ENCODE measurements at regions not wholly inside any gene's neighbourhood (a gene's known extent, or its start where the extent isn't known, plus 50 kb on each side); places are given as distances from the start of the nearest gene placed in this dataset.
"Not testable (repeated sequence)": the region's sequence is repeated elsewhere in the genome, so short reads cannot be mapped to it uniquely, and the experiment has no call there.

GRCh38 chrX:3807906-3808305 is 94.5 kb upstream of the PRKX start:
- Histone ChIP-seq H3K9ac (no peak overlapping the region), H3K4me3 (IDR thresholded peaks at IDR 0.05; ENCODE audit: insufficient read depth, low read depth, low read length) (no peak overlapping the region), H3K27ac (no peak overlapping the region), H3K27me3 (ENCODE audit: insufficient read depth, low read depth) (no peaks in the 10 kb centered on the region), H2AFZ (ENCODE audit: low read depth) (no peak overlapping the region), H3K79me2 (ENCODE audit: insufficient read depth, low read depth) (no peaks in the 10 kb centered on the region), H4K20me1 (ENCODE audit: insufficient read depth) (no peaks in the 10 kb centered on the region), H3K4me1 (ENCODE audit: low read depth, poor library complexity, severe bottlenecking) (peaks cover 16% of the 10 kb centered on the region), H3K36me3 (ENCODE audit: insufficient read depth) (no peaks in the 10 kb centered on the region), H3K4me2 (no peak overlapping the region)
- TF ChIP-seq CTCF (conservative IDR thresholded peaks at IDR 0.05; ENCODE audit: low read depth, low read length) = no peak

GRCh38 chrX:3806630-3807029 is 93.2 kb upstream of the PRKX start:
- H3K4me3 ChIP-seq (IDR thresholded peaks at IDR 0.05; ENCODE audit: insufficient read depth, low read depth, low read length) = no peak overlapping the region
- TF ChIP-seq CTCF (conservative IDR thresholded peaks at IDR 0.05; ENCODE audit: low read depth, low read length) = no peak
- H3K4me2 ChIP-seq = no peak overlapping the region
- no peak overlapping the region for H3K9ac ChIP-seq
- H3K27me3 ChIP-seq (ENCODE audit: insufficient read depth, low read depth) = no peaks in the 10 kb centered on the region
- no peak overlapping the region for H2AFZ ChIP-seq (ENCODE audit: low read depth)
- no peaks in the 10 kb centered on the region for H3K36me3 ChIP-seq (ENCODE audit: insufficient read depth)
- H3K79me2 ChIP-seq (ENCODE audit: insufficient read depth, low read depth) = no peaks in the 10 kb centered on the region
- H3K4me1 ChIP-seq (ENCODE audit: low read depth, poor library complexity, severe bottlenecking) = peaks cover 8% of the 10 kb centered on the region
- H3K27ac ChIP-seq = no peak overlapping the region
- H4K20me1 ChIP-seq (ENCODE audit: insufficient read depth) = no peaks in the 10 kb centered on the region

GRCh38 chrX:3803713-3804112 is 90.3 kb upstream of the PRKX start:
- Histone ChIP-seq H3K36me3 (ENCODE audit: insufficient read depth) (no peaks in the 10 kb centered on the region), H3K4me1 (ENCODE audit: low read depth, poor library complexity, severe bottlenecking) (no peaks in the 10 kb centered on the region), H3K4me3 (IDR thresholded peaks at IDR 0.05; ENCODE audit: insufficient read depth, low read depth, low read length) (no peak overlapping the region), H3K9ac (no peak overlapping the region), H3K4me2 (no peak overlapping the region), H3K27ac (no peak overlapping the region), H3K27me3 (ENCODE audit: insufficient read depth, low read depth) (no peaks in the 10 kb centered on the region), H2AFZ (ENCODE audit: low read depth) (no peak overlapping the region), H4K20me1 (ENCODE audit: insufficient read depth) (no peaks in the 10 kb centered on the region), H3K79me2 (ENCODE audit: insufficient read depth, low read depth) (no peaks in the 10 kb centered on the region)
- no peak for TF ChIP-seq CTCF (conservative IDR thresholded peaks at IDR 0.05; ENCODE audit: low read depth, low read length)

GRCh38 chrX:3803305-3803704 is 89.9 kb upstream of the PRKX start:
- Histone ChIP-seq H3K27ac (no peak overlapping the region), H3K4me3 (IDR thresholded peaks at IDR 0.05; ENCODE audit: insufficient read depth, low read depth, low read length) (no peak overlapping the region), H3K27me3 (ENCODE audit: insufficient read depth, low read depth) (no peaks in the 10 kb centered on the region), H2AFZ (ENCODE audit: low read depth) (no peak overlapping the region), H3K79me2 (ENCODE audit: insufficient read depth, low read depth) (no peaks in the 10 kb centered on the region), H3K9ac (no peak overlapping the region), H3K36me3 (ENCODE audit: insufficient read depth) (no peaks in the 10 kb centered on the region), H4K20me1 (ENCODE audit: insufficient read depth) (no peaks in the 10 kb centered on the region), H3K4me1 (ENCODE audit: low read depth, poor library complexity, severe bottlenecking) (no peaks in the 10 kb centered on the region), H3K4me2 (no peak overlapping the region)
- TF ChIP-seq CTCF (conservative IDR thresholded peaks at IDR 0.05; ENCODE audit: low read depth, low read length) = no peak

- H3K36me3 ChIP-seq (ENCODE audit: insufficient read depth); H3K79me2 ChIP-seq (ENCODE audit: insufficient read depth, low read depth); H3K4me1 ChIP-seq (ENCODE audit: low read depth, poor library complexity, severe bottlenecking); H3K27ac ChIP-seq; H4K20me1 ChIP-seq (ENCODE audit: insufficient read depth); H3K4me3 ChIP-seq (IDR thresholded peaks at IDR 0.05; ENCODE audit: insufficient read depth, low read depth, low read length); H3K27me3 ChIP-seq (ENCODE audit: insufficient read depth, low read depth); H3K4me2 ChIP-seq; H3K9ac ChIP-seq; H2AFZ ChIP-seq (ENCODE audit: low read depth): not testable (repeated sequence)
Measured at GRCh38 chrX:3795411-3795810, 82.0 kb upstream of the PRKX start.
